Left lung (tissue), 4 donors: ENCODE measurements at regions not wholly inside any gene's neighbourhood (a gene's known extent, or its start where the extent isn't known, plus 50 kb on each side); places are given as distances from the start of the nearest gene placed in this dataset.

Source experiments
- ATAC-seq: fragments of 200-7000 bp; cut with Tn5 transposase; one replicate; pipeline ENCODE4 v1.9.1; 2020; ENCODE audit warnings: moderate library complexity
- DNase-seq, 4 donors: peaks; one replicate each; pipeline ENCODE4 v3.0.0-alpha.2; 2013 to 2020
- H3K27ac ChIP-seq, 2 donors: fragments of 200-600 bp; sonication (generic) in 1 of 2; one replicate each; pipeline versions ENCODE4 v1.5.0 to v1.8.0; 2020 to 2021
- H3K27me3 ChIP-seq, 2 donors: fragments of 200-600 bp; sonication (generic) in 1 of 2; one replicate each; pipeline versions ENCODE4 v1.5.0 to v1.8.0; 2020 to 2021
- H3K36me3 ChIP-seq, 2 donors: fragments of 200-600 bp; sonication (generic) in 1 of 2; one replicate each; pipeline versions ENCODE4 v1.5.0 to v1.8.0; 2020 to 2021
- H3K4me1 ChIP-seq, 2 donors: fragments of 200-600 bp; one replicate each; pipeline ENCODE4 v1.8.0; 2021
- H3K4me3 ChIP-seq, 2 donors: fragments of 200-600 bp; sonication (generic) in 1 of 2; one replicate each; pipeline versions ENCODE4 v1.5.0 to v1.8.0; 2020 to 2021; ENCODE audit warnings: mild to moderate bottlenecking in 1 of 2
- H3K9me3 ChIP-seq, 2 donors: fragments of 200-600 bp; sonication (generic) in 1 of 2; one replicate each; pipeline versions ENCODE4 v1.5.0 to v1.8.0; 2020 to 2021
- intact Hi-C, 2 donors: fragments of 100-400 bp; cut with DNase I; formaldehyde crosslinking; loops; one replicate each; pipeline versions ENCODE4 v1.11.2 to v1.14.2; 2022
- TF ChIP-seq, protein P1 (sequence below), 2 donors: fragments of 200-600 bp; sonication (generic) in 1 of 2; IDR thresholded peaks; one replicate each; pipeline versions ENCODE4 v1.5.0 to v1.8.0; 2021; ENCODE audit warnings: antibody characterized with exemption in 2 of 2
- donor health status: DM: no; HTN: yes; CAD: no.
- donor health status: DM: no; HTN: no; CAD: no.

DNA sequence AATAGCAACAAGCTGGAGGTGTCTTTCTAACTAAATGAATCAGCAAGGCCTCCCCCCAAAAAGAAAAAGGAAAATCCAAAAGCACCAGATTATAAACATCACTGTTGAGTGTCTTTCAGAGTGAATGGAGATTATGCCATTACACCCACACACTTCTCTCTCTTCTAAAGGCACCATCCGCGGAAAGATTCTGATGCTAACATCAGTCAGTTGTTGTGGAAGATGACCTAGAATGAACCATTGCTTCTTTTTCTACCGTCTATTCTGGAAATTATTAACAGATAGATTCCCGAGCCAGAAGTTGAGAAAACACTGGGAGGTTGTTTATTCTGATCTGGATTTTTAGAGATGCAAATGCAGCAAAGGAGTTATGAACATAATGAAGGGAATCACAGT is 60.9 kb upstream of the FAM20A start:
- Histone ChIP-seq H3K4me3 (no peak overlapping the region), H3K9me3 (no peaks in the 10 kb centered on the region), H3K4me1 (no peaks in the 10 kb centered on the region), H3K27ac (no peak overlapping the region), H3K36me3 (no peaks in the 10 kb centered on the region), H3K27me3 (no peaks in the 10 kb centered on the region)
- intact Hi-C loops = no loop called here
- DNase-seq (no peak), ATAC-seq (no peak)
- TF ChIP-seq, protein P1, sequence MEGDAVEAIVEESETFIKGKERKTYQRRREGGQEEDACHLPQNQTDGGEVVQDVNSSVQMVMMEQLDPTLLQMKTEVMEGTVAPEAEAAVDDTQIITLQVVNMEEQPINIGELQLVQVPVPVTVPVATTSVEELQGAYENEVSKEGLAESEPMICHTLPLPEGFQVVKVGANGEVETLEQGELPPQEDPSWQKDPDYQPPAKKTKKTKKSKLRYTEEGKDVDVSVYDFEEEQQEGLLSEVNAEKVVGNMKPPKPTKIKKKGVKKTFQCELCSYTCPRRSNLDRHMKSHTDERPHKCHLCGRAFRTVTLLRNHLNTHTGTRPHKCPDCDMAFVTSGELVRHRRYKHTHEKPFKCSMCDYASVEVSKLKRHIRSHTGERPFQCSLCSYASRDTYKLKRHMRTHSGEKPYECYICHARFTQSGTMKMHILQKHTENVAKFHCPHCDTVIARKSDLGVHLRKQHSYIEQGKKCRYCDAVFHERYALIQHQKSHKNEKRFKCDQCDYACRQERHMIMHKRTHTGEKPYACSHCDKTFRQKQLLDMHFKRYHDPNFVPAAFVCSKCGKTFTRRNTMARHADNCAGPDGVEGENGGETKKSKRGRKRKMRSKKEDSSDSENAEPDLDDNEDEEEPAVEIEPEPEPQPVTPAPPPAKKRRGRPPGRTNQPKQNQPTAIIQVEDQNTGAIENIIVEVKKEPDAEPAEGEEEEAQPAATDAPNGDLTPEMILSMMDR (IDR thresholded peaks at IDR 0.05) = no peak

DNA sequence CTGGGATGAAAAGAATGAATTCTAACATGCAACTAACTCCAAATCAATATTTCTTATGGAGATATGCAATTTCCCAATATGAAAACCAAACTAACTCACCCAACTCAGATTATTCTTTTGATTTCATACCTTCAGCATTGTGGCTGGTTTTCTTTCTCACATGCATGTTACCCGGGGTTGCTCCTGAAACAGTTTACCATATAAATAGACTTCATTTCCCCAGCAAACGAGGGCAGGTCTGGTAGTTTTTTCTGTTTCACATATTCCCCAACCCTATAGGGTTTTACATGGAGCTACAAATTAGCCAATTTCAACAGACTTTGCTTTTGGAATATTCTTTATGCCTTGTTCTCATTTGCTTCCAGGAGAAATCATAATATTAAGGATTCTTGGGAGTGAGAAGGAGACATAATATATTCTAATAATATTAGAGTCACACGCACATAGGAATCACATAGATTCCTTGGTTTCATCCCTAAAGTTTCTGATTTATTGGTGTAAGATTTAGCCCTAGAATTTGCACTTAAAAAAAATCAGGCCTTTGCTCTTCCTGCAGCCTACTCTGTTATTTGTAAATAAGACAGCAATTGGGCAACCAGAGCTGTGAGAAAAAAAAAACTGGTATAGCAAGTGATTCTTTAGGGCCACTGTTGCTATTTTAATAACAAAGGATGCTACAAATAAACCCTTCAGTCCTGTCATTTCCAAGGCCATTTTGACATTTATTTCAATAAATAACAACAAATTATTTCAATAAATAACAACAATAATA is 60.3 kb upstream of the FAM20A start:
- Histone ChIP-seq H3K36me3 (no peaks in the 10 kb centered on the region), H3K9me3 (no peaks in the 10 kb centered on the region), H3K4me3 (no peak overlapping the region), H3K27me3 (no peaks in the 10 kb centered on the region), H3K4me1 (no peaks in the 10 kb centered on the region), H3K27ac (no peak overlapping the region)
- TF ChIP-seq, protein P1 (IDR thresholded peaks at IDR 0.05) = no peak
- DNase-seq (no peak), ATAC-seq (no peak)
- intact Hi-C loops = no loop called here

DNA sequence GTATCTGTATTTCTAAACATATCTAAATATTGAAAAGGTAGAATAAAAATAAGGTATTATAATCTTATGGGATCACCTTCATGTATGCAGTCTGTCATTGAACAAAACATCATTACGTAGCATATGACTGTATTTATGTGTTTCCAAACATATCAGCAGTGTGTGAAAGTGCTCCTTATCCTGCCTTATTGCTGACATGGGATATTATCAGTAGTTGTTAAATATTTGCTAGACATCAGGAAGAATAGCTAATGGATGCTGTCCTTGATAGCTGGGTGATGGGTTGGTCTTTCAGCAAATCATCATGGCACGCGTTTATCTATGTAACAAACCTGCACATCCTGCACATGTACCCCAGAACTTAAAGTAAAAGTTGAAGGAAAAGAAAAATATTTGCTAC is 59.1 kb upstream of the FAM20A start:
- no peaks in the 10 kb centered on the region for H3K27me3 ChIP-seq
- no peak for ATAC-seq
- no peaks in the 10 kb centered on the region for H3K4me1 ChIP-seq
- TF ChIP-seq, protein P1 (IDR thresholded peaks at IDR 0.05) = no peak
- no peaks in the 10 kb centered on the region for H3K36me3 ChIP-seq
- no peak overlapping the region for H3K4me3 ChIP-seq
- H3K27ac ChIP-seq = no peak overlapping the region
- no peaks in the 10 kb centered on the region for H3K9me3 ChIP-seq
- intact Hi-C loops = no loop called here
- DNase-seq = no peak

DNA sequence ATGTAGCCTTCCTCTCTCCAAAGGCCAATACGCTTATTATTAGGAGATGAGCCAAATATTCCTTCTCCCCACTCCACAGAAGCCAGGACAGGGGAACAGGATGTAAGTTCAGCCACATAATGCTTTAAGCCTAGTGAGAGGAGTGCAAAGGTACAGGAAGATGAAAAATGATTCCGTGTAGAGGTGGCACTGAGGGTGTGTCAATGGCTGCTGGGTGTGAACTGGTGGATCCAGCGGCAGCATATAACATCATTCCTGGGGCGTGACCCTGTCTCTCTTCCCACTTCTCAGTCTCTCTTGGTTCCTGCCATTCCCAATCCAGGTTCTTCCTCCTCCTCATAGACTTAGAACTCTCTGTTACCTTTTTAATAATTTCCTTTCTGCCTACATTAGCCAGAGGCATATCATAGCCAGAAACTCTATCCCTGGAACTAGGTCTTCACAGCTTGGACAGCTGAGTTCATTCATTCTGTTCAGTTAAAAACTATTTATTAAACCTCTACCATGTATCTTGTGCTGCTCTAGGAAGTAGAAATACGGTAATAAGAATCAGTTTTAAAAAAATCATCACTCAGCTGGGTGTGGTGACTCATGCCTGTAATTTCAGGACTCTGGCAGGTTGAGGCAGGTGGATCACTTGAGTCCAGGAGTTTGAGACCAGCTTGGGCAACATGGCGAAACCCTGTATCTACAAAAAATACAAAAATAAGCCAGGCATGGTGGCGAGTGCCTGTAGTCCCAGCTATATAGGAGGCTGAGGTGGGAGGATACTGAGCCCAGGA is 58.0 kb upstream of the FAM20A start:
- no peak overlapping the region for H3K4me3 ChIP-seq
- no peak overlapping the region for H3K27ac ChIP-seq
- no peaks in the 10 kb centered on the region for H3K36me3 ChIP-seq
- DNase-seq = no peak
- ATAC-seq = no peak
- TF ChIP-seq, protein P1 (IDR thresholded peaks at IDR 0.05) = no peak
- no peaks in the 10 kb centered on the region for H3K27me3 ChIP-seq
- no peaks in the 10 kb centered on the region for H3K9me3 ChIP-seq
- H3K4me1 ChIP-seq = no peaks in the 10 kb centered on the region
- intact Hi-C loops = no loop called here

DNA sequence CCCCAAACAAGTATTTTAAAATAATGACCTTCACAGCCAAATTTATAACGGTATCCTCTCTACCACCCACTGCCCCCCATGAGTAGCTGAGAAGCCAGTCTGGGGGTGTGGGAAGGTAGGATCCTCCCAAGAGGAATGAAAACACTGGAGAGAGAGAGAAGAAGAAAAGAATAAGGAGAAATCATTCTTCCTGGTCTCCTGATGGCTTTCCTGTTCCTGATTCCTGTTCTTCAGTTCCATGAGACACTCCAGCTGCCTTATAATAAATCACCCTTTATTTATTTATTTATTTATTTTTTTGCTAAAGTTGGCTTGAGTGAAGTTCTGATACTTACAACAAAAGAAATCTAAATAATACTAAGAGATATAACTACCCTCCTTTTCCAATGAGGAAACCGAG is 56.4 kb upstream of the FAM20A start:
- no peaks in the 10 kb centered on the region for H3K9me3 ChIP-seq
- no peak overlapping the region for H3K27ac ChIP-seq
- no peak for DNase-seq
- intact Hi-C loops = no loop called here
- TF ChIP-seq, protein P1 (IDR thresholded peaks at IDR 0.05) = no peak
- no peak overlapping the region for H3K4me3 ChIP-seq
- no peaks in the 10 kb centered on the region for H3K4me1 ChIP-seq
- no peak for ATAC-seq
- no peaks in the 10 kb centered on the region for H3K27me3 ChIP-seq
- no peaks in the 10 kb centered on the region for H3K36me3 ChIP-seq
